K562 (cell line): ENCODE measurements at regions not wholly inside any gene's neighbourhood (a gene's known extent, or its start where the extent isn't known, plus 50 kb on each side); places are given as distances from the start of the nearest gene placed in this dataset.

Experiments used
- ATAC-seq: fragments of 200-7000 bp; cut with Tn5 transposase; 3 replicates; pipeline ENCODE4 v1.9.1; 2020; ENCODE audit warnings: moderate library complexity
- BruUV-seq: library from RNA; stranded (reverse); fragments of 400-500 nt; replicated peaks from 2 replicates; lab custom pipeline; 2021; lab: Mats Ljungman, UMichigan
- CTCF ChIA-PET: fragments of 300-600 bp; formaldehyde crosslinking; extraction: SDS; loops from one replicate; lab custom pipeline; 2021; ENCODE audit warnings: low intra/inter-chr PET ratio; lab: Yijun Ruan, JAX
- POLR2A ChIA-PET: fragments of 300-600, 350-650 bp; sonication (Branson Sonifier 250); formaldehyde crosslinking; extraction: SDS; loops from one replicate; lab custom pipeline; 2021; ENCODE audit warnings: antibody characterized with exemption, inconsistent platforms; lab: Yijun Ruan, JAX
- DNase-seq, 4 experiments: peaks; one replicate each; pipeline versions ENCODE4 v3.0.0 to v3.0.0-alpha.2; 2011 to 2018; ENCODE audit warnings: low spot score in 3 of 4, mixed read lengths in 3 of 4; ENCODE audit errors: extremely low read depth in 1 of 4
- FAIRE-seq: peaks from 2 replicates; lab custom pipeline; 2011; peaks lifted over from hg19 to GRCh38; lab: Jason Lieb, UNC
- H2AFZ ChIP-seq: 2 replicates; pipeline ENCODE4 v1.6.0; 2011; ENCODE audit warnings: low read depth, low read length, control low read depth, inconsistent platforms
- H3K27ac ChIP-seq: fragments of 200-600 bp; 3 replicates; pipeline ENCODE4 v1.8.0; 2011; ENCODE audit warnings: low read depth, mild to moderate bottlenecking, control low read depth, inconsistent platforms, low read length, moderate library complexity, mixed read lengths; ENCODE audit errors: extremely low read depth
- H3K27me3 ChIP-seq, 2 experiments: fragments of 300-600 bp in 1 of 2; 2 replicates in 1 of 2; 3 replicates in 1 of 2; pipeline versions ENCODE4 v1.6.0 to v1.8.0; 2011; ENCODE audit warnings: inconsistent platforms in 2 of 2, low read length in 2 of 2, mild to moderate bottlenecking in 1 of 2, mixed read lengths in 1 of 2, moderate library complexity in 1 of 2; ENCODE audit not compliant: control insufficient read depth in 2 of 2, insufficient read depth in 2 of 2
- H3K36me3 ChIP-seq: fragments of 300-600 bp; 3 replicates; pipeline ENCODE4 v1.8.0; 2011; ENCODE audit warnings: mild to moderate bottlenecking, low read length, inconsistent platforms; ENCODE audit not compliant: control insufficient read depth, insufficient read depth
- H3K4me1 ChIP-seq, 2 experiments: fragments of 200-600 bp in 1 of 2; replicated peaks in 1 of 2; 2 replicates in 1 of 2; 3 replicates in 1 of 2; pipeline versions ENCODE4 v1.5.1 to v1.8.0; 2011; ENCODE audit warnings: inconsistent platforms in 2 of 2, low read length in 2 of 2, mild to moderate bottlenecking in 1 of 2, mixed read lengths in 1 of 2, moderate library complexity in 1 of 2; ENCODE audit not compliant: control insufficient read depth in 2 of 2, insufficient read depth in 2 of 2
- H3K4me2 ChIP-seq: 2 replicates; pipeline ENCODE4 v1.6.1; 2011; ENCODE audit warnings: low read length, control low read depth, inconsistent platforms, mixed read lengths; ENCODE audit not compliant: insufficient read depth
- H3K4me3 ChIP-seq: fragments of 200-600 bp; sonication (generic), shearing (Covaris generic); 2 replicates; pipeline ENCODE4 v1.5.1; 2016; ENCODE audit warnings: control low read depth, inconsistent platforms
- H3K79me2 ChIP-seq: fragments of 200-600 bp; 3 replicates; pipeline ENCODE4 v1.8.0; 2011; ENCODE audit warnings: low read length, inconsistent platforms; ENCODE audit not compliant: control insufficient read depth, insufficient read depth
- H3K9ac ChIP-seq, 2 experiments: 2 replicates each; pipeline versions ENCODE4 v1.6.0 to v1.6.1; 2011; ENCODE audit warnings: low read depth in 2 of 2, low read length in 2 of 2, control low read depth in 1 of 2, inconsistent platforms in 1 of 2, mild to moderate bottlenecking in 1 of 2, mixed read lengths in 1 of 2; ENCODE audit not compliant: insufficient read depth in 1 of 2
- H3K9me1 ChIP-seq: one replicate; pipeline ENCODE4 v1.6.0; 2011; ENCODE audit warnings: inconsistent platforms, mild to moderate bottlenecking, low read length, moderate library complexity; ENCODE audit not compliant: control insufficient read depth, insufficient read depth
- H3K9me3 ChIP-seq: replicated peaks from 2 replicates; pipeline ENCODE4 v1.5.1; 2011; ENCODE audit warnings: low read depth, low read length, inconsistent platforms; ENCODE audit not compliant: control insufficient read depth, insufficient read depth
- H4K20me1 ChIP-seq: replicated peaks from 2 replicates; pipeline ENCODE4 v1.6.1; 2011; ENCODE audit warnings: low read length, inconsistent platforms, mixed read lengths; ENCODE audit not compliant: control insufficient read depth, insufficient read depth
- EHMT2 ChIP-seq: fragments of 450-650 bp; IDR thresholded peaks from 2 replicates; pipeline ENCODE4 v1.6.1; 2018; ENCODE audit warnings: antibody characterized with exemption
- IRF2 ChIP-seq: sonication (generic); formaldehyde crosslinking; IDR thresholded peaks from 2 replicates; pipeline ENCODE4 v1.8.1; 2022; ENCODE audit warnings: mild to moderate bottlenecking, missing genetic modification reagents
- SIX5 ChIP-seq, 2 experiments: IDR thresholded peaks; 2 replicates each; pipeline ENCODE4 v1.6.1; 2011; ENCODE audit warnings: low read length in 2 of 2, borderline replicate concordance in 1 of 2, low read depth in 1 of 2, mild to moderate bottlenecking in 1 of 2, moderate library complexity in 1 of 2; ENCODE audit not compliant: insufficient read depth in 1 of 2
- TCF7L2 ChIP-seq: fragments of 150-350 bp; IDR thresholded peaks from 2 replicates; pipeline ENCODE4 v1.6.1; 2016; ENCODE audit warnings: low read depth, mild to moderate bottlenecking, low read length, moderate library complexity
- TEAD2 ChIP-seq: fragments of 450-650 bp; IDR thresholded peaks from 2 replicates; pipeline ENCODE4 v1.6.1; 2016; ENCODE audit warnings: missing genetic modification characterization, control low read depth, missing compliant biosample characterization
- ZC3H4 ChIP-seq: sonication (generic); formaldehyde crosslinking; IDR thresholded peaks from 2 replicates; pipeline ENCODE4 v1.9.0; 2021; ENCODE audit warnings: missing genetic modification reagents, borderline replicate concordance
- ZFX ChIP-seq: sonication (generic); formaldehyde crosslinking; IDR thresholded peaks from 2 replicates; pipeline ENCODE4 v1.8.0; 2022; ENCODE audit warnings: mild to moderate bottlenecking, missing genetic modification reagents, moderate library complexity
- ZNF175 ChIP-seq: fragments of 200-800 bp; sonication (Bioruptor generic); IDR thresholded peaks from 2 replicates; pipeline ENCODE4 v1.6.1; 2016; ENCODE audit warnings: low read depth, mild to moderate bottlenecking, missing genetic modification characterization, missing compliant biosample characterization
- ZNF586 ChIP-seq: fragments of 450-650 bp; formaldehyde crosslinking; conservative IDR thresholded peaks from 2 replicates; pipeline ENCODE4 v1.4.0; 2020; ENCODE audit warnings: mild to moderate bottlenecking, moderate library complexity
- in situ Hi-C: fragments of 300-500 bp; cut with MboI; formaldehyde crosslinking; loops from 4 replicates; pipeline ENCODE4 v1.15.0; 2018; ENCODE audit warnings: inconsistent platforms, mixed read lengths
- intact Hi-C: fragments of 100-400 bp; cut with micrococcal nuclease; formaldehyde crosslinking; loops from 2 replicates; pipeline ENCODE4 v1.14.2; 2022
- TF ChIP-seq, protein P1 (sequence below): fragments of 250-450 bp; sonication (Bioruptor Pico); IDR thresholded peaks from 2 replicates; pipeline ENCODE4 v1.8.0; 2022; ENCODE audit warnings: moderate library complexity, mild to moderate bottlenecking, inconsistent platforms
- TF ChIP-seq, protein P2 (sequence below): fragments of 450-650 bp; IDR thresholded peaks from one replicate; pipeline ENCODE4 v1.6.1; 2018; ENCODE audit warnings: mild to moderate bottlenecking, moderate library complexity; ENCODE audit not compliant: partially characterized antibody
- TF ChIP-seq, protein P3 (sequence below), 2 experiments: IDR thresholded peaks; 2 replicates each; pipeline ENCODE4 v1.6.1; 2012; ENCODE audit warnings: improper control_type of control experiment in 2 of 2, low read depth in 2 of 2, low read length in 2 of 2, borderline replicate concordance in 1 of 2
- TF ChIP-seq, protein P4 (sequence below): sonication (generic); formaldehyde crosslinking; IDR thresholded peaks from 2 replicates; pipeline ENCODE4 v1.8.0; 2022; ENCODE audit warnings: missing genetic modification reagents, mild to moderate bottlenecking, moderate library complexity, borderline replicate concordance

DNA sequence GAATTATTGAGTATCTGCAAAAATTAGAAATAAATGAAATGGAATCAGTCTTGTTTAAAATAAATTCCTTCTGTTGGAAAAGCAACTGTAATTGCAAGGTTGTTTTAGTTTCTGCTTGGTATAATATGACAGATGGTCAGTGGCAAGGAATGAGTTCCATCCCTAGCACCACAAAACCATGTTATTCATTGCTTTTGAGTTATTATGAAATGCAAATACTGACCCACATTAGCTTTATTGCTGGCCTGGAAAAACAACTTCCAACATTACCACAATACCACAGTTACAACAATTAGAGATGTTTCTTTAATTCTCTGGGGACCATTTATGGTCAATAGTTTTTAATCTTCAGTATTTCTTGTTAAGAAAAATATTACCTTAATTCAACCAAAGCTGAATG, 194.4 kb downstream of the TMA16 start:
- POLR2A ChIA-PET = no interaction called here
- no TSS peak for BruUV-seq
- no peak overlapping the region for H3K9ac ChIP-seq
- H3K4me3 ChIP-seq = no peak overlapping the region
- no peak overlapping the region for H3K27ac ChIP-seq
- H2AFZ ChIP-seq = no peak overlapping the region
- in situ Hi-C loops = no loop called here
- H3K9me1 ChIP-seq = no peaks in the 10 kb centered on the region
- H3K9me3 ChIP-seq = no peaks in the 10 kb centered on the region
- no peaks in the 10 kb centered on the region for H3K79me2 ChIP-seq
- CTCF ChIA-PET = no interaction called here
- intact Hi-C loops = no loop called here
- no peaks in the 10 kb centered on the region for H3K4me1 ChIP-seq
- no peaks in the 10 kb centered on the region for H3K36me3 ChIP-seq
- ATAC-seq = no peak
- H4K20me1 ChIP-seq = no peaks in the 10 kb centered on the region
- no peak for FAIRE-seq
- H3K4me2 ChIP-seq = no peak overlapping the region
- no peak for DNase-seq
- no peaks in the 10 kb centered on the region for H3K27me3 ChIP-seq
- TF ChIP-seq, protein P1, sequence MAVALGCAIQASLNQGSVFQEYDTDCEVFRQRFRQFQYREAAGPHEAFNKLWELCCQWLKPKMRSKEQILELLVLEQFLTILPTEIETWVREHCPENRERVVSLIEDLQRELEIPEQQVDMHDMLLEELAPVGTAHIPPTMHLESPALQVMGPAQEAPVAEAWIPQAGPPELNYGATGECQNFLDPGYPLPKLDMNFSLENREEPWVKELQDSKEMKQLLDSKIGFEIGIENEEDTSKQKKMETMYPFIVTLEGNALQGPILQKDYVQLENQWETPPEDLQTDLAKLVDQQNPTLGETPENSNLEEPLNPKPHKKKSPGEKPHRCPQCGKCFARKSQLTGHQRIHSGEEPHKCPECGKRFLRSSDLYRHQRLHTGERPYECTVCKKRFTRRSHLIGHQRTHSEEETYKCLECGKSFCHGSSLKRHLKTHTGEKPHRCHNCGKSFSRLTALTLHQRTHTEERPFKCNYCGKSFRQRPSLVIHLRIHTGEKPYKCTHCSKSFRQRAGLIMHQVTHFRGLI (CRISPR knock-in tag) = no peak
- no peak for TF ChIP-seq ZNF175
- no peak for TF ChIP-seq ZC3H4 (CRISPR knock-in tag)
- TF ChIP-seq IRF2 = no peak
- TF ChIP-seq, protein P2, sequence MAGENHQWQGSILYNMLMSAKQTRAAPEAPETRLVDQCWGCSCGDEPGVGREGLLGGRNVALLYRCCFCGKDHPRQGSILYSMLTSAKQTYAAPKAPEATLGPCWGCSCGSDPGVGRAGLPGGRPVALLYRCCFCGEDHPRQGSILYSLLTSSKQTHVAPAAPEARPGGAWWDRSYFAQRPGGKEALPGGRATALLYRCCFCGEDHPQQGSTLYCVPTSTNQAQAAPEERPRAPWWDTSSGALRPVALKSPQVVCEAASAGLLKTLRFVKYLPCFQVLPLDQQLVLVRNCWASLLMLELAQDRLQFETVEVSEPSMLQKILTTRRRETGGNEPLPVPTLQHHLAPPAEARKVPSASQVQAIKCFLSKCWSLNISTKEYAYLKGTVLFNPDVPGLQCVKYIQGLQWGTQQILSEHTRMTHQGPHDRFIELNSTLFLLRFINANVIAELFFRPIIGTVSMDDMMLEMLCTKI = no peak
- no peak for TF ChIP-seq TCF7L2
- TF ChIP-seq ZNF586 (CRISPR knock-in tag) = no peak
- no peak for TF ChIP-seq TEAD2 (tag)
- TF ChIP-seq SIX5 (IDR thresholded peaks at IDR 0.05; ENCODE audit: borderline replicate concordance in 1 of 2, insufficient read depth in 1 of 2, low read depth in 1 of 2, low read length in 2 of 2) = no peak
- TF ChIP-seq, protein P3, sequence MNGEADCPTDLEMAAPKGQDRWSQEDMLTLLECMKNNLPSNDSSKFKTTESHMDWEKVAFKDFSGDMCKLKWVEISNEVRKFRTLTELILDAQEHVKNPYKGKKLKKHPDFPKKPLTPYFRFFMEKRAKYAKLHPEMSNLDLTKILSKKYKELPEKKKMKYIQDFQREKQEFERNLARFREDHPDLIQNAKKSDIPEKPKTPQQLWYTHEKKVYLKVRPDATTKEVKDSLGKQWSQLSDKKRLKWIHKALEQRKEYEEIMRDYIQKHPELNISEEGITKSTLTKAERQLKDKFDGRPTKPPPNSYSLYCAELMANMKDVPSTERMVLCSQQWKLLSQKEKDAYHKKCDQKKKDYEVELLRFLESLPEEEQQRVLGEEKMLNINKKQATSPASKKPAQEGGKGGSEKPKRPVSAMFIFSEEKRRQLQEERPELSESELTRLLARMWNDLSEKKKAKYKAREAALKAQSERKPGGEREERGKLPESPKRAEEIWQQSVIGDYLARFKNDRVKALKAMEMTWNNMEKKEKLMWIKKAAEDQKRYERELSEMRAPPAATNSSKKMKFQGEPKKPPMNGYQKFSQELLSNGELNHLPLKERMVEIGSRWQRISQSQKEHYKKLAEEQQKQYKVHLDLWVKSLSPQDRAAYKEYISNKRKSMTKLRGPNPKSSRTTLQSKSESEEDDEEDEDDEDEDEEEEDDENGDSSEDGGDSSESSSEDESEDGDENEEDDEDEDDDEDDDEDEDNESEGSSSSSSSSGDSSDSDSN (IDR thresholded peaks at IDR 0.05; ENCODE audit: borderline replicate concordance in 1 of 2, low read depth in 2 of 2, low read length in 2 of 2) = no peak
- TF ChIP-seq, protein P4, sequence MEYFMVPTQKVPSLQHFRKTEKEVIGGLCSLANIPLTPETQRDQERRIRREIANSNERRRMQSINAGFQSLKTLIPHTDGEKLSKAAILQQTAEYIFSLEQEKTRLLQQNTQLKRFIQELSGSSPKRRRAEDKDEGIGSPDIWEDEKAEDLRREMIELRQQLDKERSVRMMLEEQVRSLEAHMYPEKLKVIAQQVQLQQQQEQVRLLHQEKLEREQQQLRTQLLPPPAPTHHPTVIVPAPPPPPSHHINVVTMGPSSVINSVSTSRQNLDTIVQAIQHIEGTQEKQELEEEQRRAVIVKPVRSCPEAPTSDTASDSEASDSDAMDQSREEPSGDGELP (CRISPR knock-in tag) = no peak
- TF ChIP-seq ZFX (CRISPR knock-in tag) = no peak
- TF ChIP-seq EHMT2 = no peak
